ENCODE measurements at regions not wholly inside any gene's neighbourhood (a gene's known extent, or its start where the extent isn't known, plus 50 kb on each side); places are given as distances from the start of the nearest gene placed in this dataset.

- no peak overlapping the region for H3K27ac ChIP-seq
- no peaks in the 10 kb centered on the region for H3K27me3 ChIP-seq
- no peak for DNase-seq (ENCODE audit: low spot score in 2 of 2)
- H3K36me3 ChIP-seq: no peaks in the 10 kb centered on the region
- H3K9me3 ChIP-seq: no peaks in the 10 kb centered on the region
- WGBS: 81% methylated on average over 1 of the region's 1 CpG
- no peak overlapping the region for H3K4me3 ChIP-seq
- TF ChIP-seq EP300 (IDR thresholded peaks at IDR 0.05) (no peak), POLR2AphosphoS5 (IDR thresholded peaks at IDR 0.05) (no peak), POLR2A (IDR thresholded peaks at IDR 0.05) (no peak)
- H3K4me1 ChIP-seq: peaks cover 25% of the 10 kb centered on the region
These were observed 331.8 kb upstream of the TBL1XR1 start for GRCh38 chr3:177529071-177529550.

GRCh38 chr3:177529716-177530335 is 332.5 kb upstream of the TBL1XR1 start:
- H3K27ac ChIP-seq: no peak overlapping the region
- H3K4me3 ChIP-seq: no peak overlapping the region
- no peaks in the 10 kb centered on the region for H3K27me3 ChIP-seq
- peaks cover 25% of the 10 kb centered on the region for H3K4me1 ChIP-seq
- no peaks in the 10 kb centered on the region for H3K36me3 ChIP-seq
- DNase-seq (ENCODE audit: low spot score in 2 of 2): no peak
- no peak for TF ChIP-seq EP300 (IDR thresholded peaks at IDR 0.05)
- no peak for TF ChIP-seq POLR2A (IDR thresholded peaks at IDR 0.05)
- no peak for TF ChIP-seq CTCF (IDR thresholded peaks at IDR 0.05)
- no peak for TF ChIP-seq POLR2AphosphoS5 (IDR thresholded peaks at IDR 0.05)
- no peaks in the 10 kb centered on the region for H3K9me3 ChIP-seq
- 72% methylated on average over 5 of the region's 5 CpGs for WGBS

- WGBS: 69% methylated on average over 5 of the region's 5 CpGs
- no peak for DNase-seq (ENCODE audit: low spot score in 2 of 2)
- no peaks in the 10 kb centered on the region for H3K9me3 ChIP-seq
- H3K27ac ChIP-seq: no peak overlapping the region
- no peak for TF ChIP-seq EP300 (IDR thresholded peaks at IDR 0.05)
- TF ChIP-seq POLR2A (IDR thresholded peaks at IDR 0.05): no peak
- TF ChIP-seq POLR2AphosphoS5 (IDR thresholded peaks at IDR 0.05): no peak
- no peak for TF ChIP-seq CTCF (IDR thresholded peaks at IDR 0.05)
- peaks cover 23% of the 10 kb centered on the region for H3K4me1 ChIP-seq
- H3K27me3 ChIP-seq: no peaks in the 10 kb centered on the region
- H3K4me3 ChIP-seq: no peak overlapping the region
- H3K36me3 ChIP-seq: no peaks in the 10 kb centered on the region
These were observed 333.6 kb upstream of the TBL1XR1 start for GRCh38 chr3:177530908-177531307.

- no peak overlapping the region for H3K27ac ChIP-seq
- peaks cover 23% of the 10 kb centered on the region for H3K4me1 ChIP-seq
- TF ChIP-seq POLR2AphosphoS5 (IDR thresholded peaks at IDR 0.05) (no peak), EP300 (IDR thresholded peaks at IDR 0.05) (no peak), POLR2A (IDR thresholded peaks at IDR 0.05) (no peak), CTCF (IDR thresholded peaks at IDR 0.05) (no peak)
- no peaks in the 10 kb centered on the region for H3K27me3 ChIP-seq
- no peak overlapping the region for H3K4me3 ChIP-seq
- H3K9me3 ChIP-seq: no peaks in the 10 kb centered on the region
- no peak for DNase-seq (ENCODE audit: low spot score in 2 of 2)
- no peaks in the 10 kb centered on the region for H3K36me3 ChIP-seq
- 91% methylated on average over 2 of the region's 2 CpGs for WGBS
These were observed 339.6 kb upstream of the TBL1XR1 start for GRCh38 chr3:177536873-177537272.

- no peaks in the 10 kb centered on the region for H3K27me3 ChIP-seq
- no peaks in the 10 kb centered on the region for H3K9me3 ChIP-seq
- peaks cover 23% of the 10 kb centered on the region for H3K4me1 ChIP-seq
- no peak for DNase-seq (ENCODE audit: low spot score in 2 of 2)
- TF ChIP-seq CTCF (IDR thresholded peaks at IDR 0.05) (no peak), POLR2A (IDR thresholded peaks at IDR 0.05) (no peak), EP300 (IDR thresholded peaks at IDR 0.05) (no peak), POLR2AphosphoS5 (IDR thresholded peaks at IDR 0.05) (no peak)
- H3K27ac ChIP-seq: no peak overlapping the region
- 97% methylated on average over 1 of the region's 1 CpG for WGBS
- no peak overlapping the region for H3K4me3 ChIP-seq
- no peaks in the 10 kb centered on the region for H3K36me3 ChIP-seq
These were observed 340.3 kb upstream of the TBL1XR1 start for GRCh38 chr3:177537612-177538011.
